HepG2 (cell line): ENCODE measurements at regions not wholly inside any gene's neighbourhood (a gene's known extent, or its start where the extent isn't known, plus 50 kb on each side); places are given as distances from the start of the nearest gene placed in this dataset.
A peak's percentile ranks its signal among the peaks of the same experiment; 100 is the strongest.

Experiments
- ATAC-seq: fragments of 200-7000 bp; cut with Tn5 transposase; 3 replicates; pipeline ENCODE4 v1.9.1; 2020; ENCODE audit warnings: mild to moderate bottlenecking, moderate library complexity
- BruUV-seq: library from RNA; stranded (reverse); fragments of 400-500 nt; replicated peaks from 2 replicates; lab custom pipeline; 2021; lab: Mats Ljungman, UMichigan
- CTCF ChIA-PET: fragments of 300-600 bp; formaldehyde crosslinking; extraction: SDS; loops from one replicate; lab custom pipeline; 2021; ENCODE audit warnings: low total read pairs, inconsistent platforms, low intra/inter-chr PET ratio; lab: Yijun Ruan, JAX
- POLR2A ChIA-PET: fragments of 350-600 bp; sonication (Branson Sonifier 250); formaldehyde crosslinking; loops from one replicate; lab custom pipeline; 2020; ENCODE audit warnings: antibody characterized with exemption, inconsistent platforms; lab: Yijun Ruan, JAX
- DNase-seq: peaks from one replicate; pipeline ENCODE4 v3.0.0-alpha.2; 2015; ENCODE audit warnings: low spot score
- FAIRE-seq: peaks from 3 replicates; lab custom pipeline; 2011; peaks lifted over from hg19 to GRCh38; lab: Jason Lieb, UNC
- H2AFZ ChIP-seq: one replicate; pipeline ENCODE4 v1.6.1; 2011; ENCODE audit warnings: low read length, inconsistent platforms
- H3K27ac ChIP-seq: fragments of 300-600 bp; 3 replicates; pipeline ENCODE4 v1.8.0; 2011; ENCODE audit warnings: mixed run types, mild to moderate bottlenecking, mixed read lengths, low read length, inconsistent platforms; ENCODE audit not compliant: insufficient read depth; ENCODE audit errors: extremely low read length
- H3K27me3 ChIP-seq, 2 experiments: fragments of 200-600 bp in 1 of 2; 2 replicates in 1 of 2; 3 replicates in 1 of 2; pipeline versions ENCODE4 v1.6.0 to v1.8.0; 2011; ENCODE audit warnings: low read length in 2 of 2, mild to moderate bottlenecking in 2 of 2, moderate library complexity in 2 of 2, inconsistent platforms in 1 of 2; ENCODE audit not compliant: insufficient read depth in 2 of 2, control insufficient read depth in 1 of 2
- H3K36me3 ChIP-seq, 2 experiments: fragments of 200-600 bp in 1 of 2; replicated peaks in 1 of 2; 2 replicates in 1 of 2; 3 replicates in 1 of 2; pipeline versions ENCODE4 v1.5.1 to v1.8.0; 2011; ENCODE audit warnings: low read length in 2 of 2, inconsistent platforms in 1 of 2; ENCODE audit not compliant: insufficient read depth in 2 of 2, control insufficient read depth in 1 of 2
- H3K4me1 ChIP-seq: 2 replicates; pipeline ENCODE4 v1.5.1; 2012; ENCODE audit warnings: low read length, inconsistent platforms; ENCODE audit not compliant: insufficient read depth
- H3K4me2 ChIP-seq: 2 replicates; pipeline ENCODE4 v1.6.0; 2011; ENCODE audit warnings: low read depth, low read length, inconsistent platforms
- H3K4me3 ChIP-seq, 3 experiments: fragments of 200-600 bp in 1 of 3; sonication (generic), shearing (Covaris generic) in 1 of 3; replicated peaks in 1 of 3; 2 replicates each; pipeline ENCODE4 v1.5.1; 2011 to 2016; ENCODE audit warnings: low read length in 3 of 3, inconsistent platforms in 2 of 3, low read depth in 2 of 3, mild to moderate bottlenecking in 2 of 3, control low read depth in 1 of 3, mixed read lengths in 1 of 3; ENCODE audit not compliant: insufficient read depth in 1 of 3
- H3K79me2 ChIP-seq: one replicate; pipeline ENCODE4 v1.6.1; 2011; ENCODE audit warnings: low read length, inconsistent platforms; ENCODE audit not compliant: insufficient read depth
- H3K9ac ChIP-seq: 2 replicates; pipeline ENCODE4 v1.6.0; 2011; ENCODE audit warnings: mild to moderate bottlenecking, low read depth, low read length, inconsistent platforms; ENCODE audit not compliant: insufficient read depth
- H3K9me3 ChIP-seq: 2 replicates; pipeline ENCODE4 v1.5.1; 2012; ENCODE audit warnings: mild to moderate bottlenecking, low read length
- H4K20me1 ChIP-seq: 2 replicates; pipeline ENCODE4 v1.6.0; 2011; ENCODE audit warnings: inconsistent platforms, mild to moderate bottlenecking, low read length, moderate library complexity; ENCODE audit not compliant: insufficient read depth
- EHMT2 ChIP-seq: fragments of 200-600 bp; sonication (generic); IDR thresholded peaks from 2 replicates; pipeline ENCODE4 v1.7.0; 2017; ENCODE audit warnings: antibody characterized with exemption, low read depth, low read length, borderline replicate concordance
- HDAC6 ChIP-seq: fragments of 200-600 bp; sonication (generic); IDR thresholded peaks from 2 replicates; pipeline ENCODE4 v1.7.0; 2017; ENCODE audit warnings: mild to moderate bottlenecking, antibody characterized with exemption, low read length, low read depth
- JARID2 ChIP-seq: sonication (generic); formaldehyde crosslinking; IDR thresholded peaks from 2 replicates; pipeline ENCODE4 v1.8.1; 2023; ENCODE audit warnings: missing genetic modification reagents, inconsistent platforms; ENCODE audit not compliant: insufficient replicate concordance
- NR2F6 ChIP-seq, 2 experiments: IDR thresholded peaks; 2 replicates each; pipeline ENCODE4 v1.6.1; 2016; ENCODE audit warnings: antibody characterized with exemption in 1 of 2, mild to moderate bottlenecking in 1 of 2
- TCF7 ChIP-seq: sonication (generic); IDR thresholded peaks from 2 replicates; pipeline ENCODE4 v1.6.1; 2016; ENCODE audit warnings: antibody characterized with exemption, low read depth
- WIZ ChIP-seq: sonication (generic); formaldehyde crosslinking; IDR thresholded peaks from 2 replicates; pipeline ENCODE4 v1.5.1; 2020; ENCODE audit warnings: mild to moderate bottlenecking, missing genetic modification reagents
- XBP1 ChIP-seq: sonication (generic); formaldehyde crosslinking; IDR thresholded peaks from 2 replicates; pipeline ENCODE4 v1.5.0; 2020; ENCODE audit warnings: missing genetic modification reagents
- ZFP41 ChIP-seq: sonication (generic); formaldehyde crosslinking; IDR thresholded peaks from 2 replicates; pipeline ENCODE4 v1.4.0; 2020; ENCODE audit warnings: mild to moderate bottlenecking, missing genetic modification reagents, borderline replicate concordance
- ZKSCAN1 ChIP-seq: fragments of 150-350 bp; IDR thresholded peaks from 2 replicates; pipeline ENCODE4 v1.6.1; 2014; ENCODE audit warnings: low read length
- ZNF383 ChIP-seq: sonication (generic); formaldehyde crosslinking; IDR thresholded peaks from 2 replicates; pipeline ENCODE4 v1.4.0; 2020; ENCODE audit warnings: missing genetic modification reagents, mild to moderate bottlenecking, borderline replicate concordance
- ZNF619 ChIP-seq: sonication (generic); formaldehyde crosslinking; IDR thresholded peaks from 2 replicates; pipeline ENCODE4 v1.4.0; 2020; ENCODE audit warnings: mild to moderate bottlenecking, missing genetic modification reagents
- ZNF674 ChIP-seq: sonication (generic); formaldehyde crosslinking; IDR thresholded peaks from 2 replicates; pipeline ENCODE4 v1.5.0; 2020; ENCODE audit warnings: low read depth, mild to moderate bottlenecking, missing genetic modification reagents
- ZNF713 ChIP-seq: sonication (generic); formaldehyde crosslinking; IDR thresholded peaks from 2 replicates; pipeline ENCODE4 v1.4.0; 2020; ENCODE audit warnings: mild to moderate bottlenecking, missing genetic modification reagents
- WGBS: methylation state at CpG from one replicate; pipeline ENCODE4 v1.1.6; 2017; ENCODE audit warnings: low lambda C conversion rate; 5-methylcytosine and 5-hydroxymethylcytosine counted together
- in situ Hi-C: cut with HindIII; loops from 2 replicates; pipeline ENCODE4 v1.10.0; 2017; ENCODE audit warnings: low pct_unique_long_range_greater_than_20kb; ENCODE audit not compliant: extremely low pct_ligation_motif_present
- intact Hi-C: fragments of 100-400 bp; cut with micrococcal nuclease; formaldehyde crosslinking; loops from one replicate; pipeline ENCODE4 v1.10.0; 2022; ENCODE audit not compliant: unreplicated experiment
- TF ChIP-seq, protein P1 (sequence below): sonication (generic); formaldehyde crosslinking; IDR thresholded peaks from 2 replicates; pipeline ENCODE4 v1.8.0; 2022; ENCODE audit warnings: missing genetic modification reagents, low read depth, mild to moderate bottlenecking, borderline replicate concordance
- TF ChIP-seq, protein P2 (sequence below): sonication (generic); formaldehyde crosslinking; IDR thresholded peaks from 2 replicates; pipeline ENCODE4 v1.4.0; 2020; ENCODE audit warnings: missing genetic modification reagents
- TF ChIP-seq, protein P3 (sequence below): sonication (generic); formaldehyde crosslinking; IDR thresholded peaks from 2 replicates; pipeline ENCODE4 v1.5.1; 2020; ENCODE audit warnings: mild to moderate bottlenecking, missing genetic modification reagents, borderline replicate concordance

DNA sequence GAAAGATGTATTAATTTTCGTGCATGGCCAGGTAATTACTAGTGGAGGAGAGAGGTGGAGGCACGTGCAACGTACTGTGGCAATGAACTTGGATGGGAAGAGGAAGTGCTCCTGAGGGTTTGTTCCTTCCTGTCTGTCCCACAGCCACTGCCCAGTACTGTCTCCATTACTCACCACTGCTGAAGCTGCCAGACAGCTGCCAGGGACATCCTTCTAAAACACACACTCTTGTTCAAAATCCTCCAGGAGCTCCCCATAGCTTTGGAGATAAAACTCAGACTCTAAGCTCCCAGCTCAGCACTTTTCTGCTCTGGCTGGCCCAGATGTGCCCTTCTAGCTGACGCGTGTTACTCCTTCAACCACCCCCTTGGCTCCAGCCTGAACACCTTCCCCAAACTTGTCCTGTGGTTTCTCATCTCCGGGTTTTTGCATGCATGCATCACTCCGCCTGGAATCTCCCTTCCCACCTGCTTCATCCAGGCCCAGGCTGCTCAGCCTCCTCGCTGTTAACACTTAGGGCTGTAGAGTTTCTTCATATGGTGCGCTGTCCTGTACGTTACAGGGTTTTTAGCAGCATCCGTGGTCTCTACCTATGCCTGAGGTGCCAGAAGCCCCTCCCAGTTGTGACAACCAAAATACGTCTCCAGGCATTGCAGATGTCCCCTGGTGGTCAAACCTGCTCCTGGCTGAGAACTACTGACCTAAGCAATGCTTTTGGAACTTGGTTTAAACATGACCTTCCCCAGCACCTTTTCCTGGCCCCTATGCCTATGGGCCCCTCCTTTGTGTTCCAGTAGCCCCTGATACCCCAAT, 69.5 kb downstream of the C11orf91 start:
- Histone ChIP-seq H2AFZ (no peak overlapping the region), H3K27me3 (peaks cover 1 to 11% of the 10 kb centered on the region in 2 experiments; a peak in 2 of 5 replicates), H3K4me1 (peaks cover 14% of the 10 kb centered on the region), H3K4me3 (no peak overlapping the region), H4K20me1 (no peaks in the 10 kb centered on the region), H3K9ac (no peak overlapping the region), H3K9me3 (no peaks in the 10 kb centered on the region), H3K36me3 (no peaks in the 10 kb centered on the region), H3K27ac (no peak overlapping the region), H3K4me2 (no peak overlapping the region), H3K79me2 (no peaks in the 10 kb centered on the region)
- peak; percentile 52; the same call in 2 of the 3 replicates for ATAC-seq
- no TSS peak for BruUV-seq
- in situ Hi-C loops: no loop called here
- intact Hi-C loops: no loop called here
- DNase-seq: no peak
- ChIA-PET POLR2A (no interaction called here), CTCF (no interaction called here)
- FAIRE-seq: no peak
- TF ChIP-seq ZNF619 (no peak), ZKSCAN1 (no peak), ZNF713 (CRISPR knock-in tag) (no peak), WIZ (CRISPR knock-in tag) (no peak), HDAC6 (no peak), NR2F6 (IDR thresholded peaks at IDR 0.05) (no peak), NR2F6 (CRISPR knock-in tag; IDR thresholded peaks at IDR 0.05) (no peak), XBP1 (CRISPR knock-in tag) (no peak), JARID2 (CRISPR knock-in tag) (no peak), ZNF383 (no peak), EHMT2 (no peak), TCF7 (no peak), ZNF674 (no peak), ZFP41 (CRISPR knock-in tag) (no peak)
- TF ChIP-seq, protein P1, sequence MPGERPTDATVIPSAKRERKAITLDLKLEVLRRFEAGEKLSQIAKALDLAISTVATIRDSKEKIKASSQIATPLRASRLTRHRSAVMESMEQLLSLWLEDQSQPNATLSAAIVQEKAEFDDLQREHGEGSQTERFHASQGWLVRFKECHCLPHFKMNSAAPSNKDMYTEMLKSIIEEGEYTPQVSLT (CRISPR knock-in tag): no peak
- TF ChIP-seq, protein P2, sequence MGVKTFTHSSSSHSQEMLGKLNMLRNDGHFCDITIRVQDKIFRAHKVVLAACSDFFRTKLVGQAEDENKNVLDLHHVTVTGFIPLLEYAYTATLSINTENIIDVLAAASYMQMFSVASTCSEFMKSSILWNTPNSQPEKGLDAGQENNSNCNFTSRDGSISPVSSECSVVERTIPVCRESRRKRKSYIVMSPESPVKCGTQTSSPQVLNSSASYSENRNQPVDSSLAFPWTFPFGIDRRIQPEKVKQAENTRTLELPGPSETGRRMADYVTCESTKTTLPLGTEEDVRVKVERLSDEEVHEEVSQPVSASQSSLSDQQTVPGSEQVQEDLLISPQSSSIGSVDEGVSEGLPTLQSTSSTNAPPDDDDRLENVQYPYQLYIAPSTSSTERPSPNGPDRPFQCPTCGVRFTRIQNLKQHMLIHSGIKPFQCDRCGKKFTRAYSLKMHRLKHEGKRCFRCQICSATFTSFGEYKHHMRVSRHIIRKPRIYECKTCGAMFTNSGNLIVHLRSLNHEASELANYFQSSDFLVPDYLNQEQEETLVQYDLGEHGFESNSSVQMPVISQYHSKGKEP: no peak
- TF ChIP-seq, protein P3, sequence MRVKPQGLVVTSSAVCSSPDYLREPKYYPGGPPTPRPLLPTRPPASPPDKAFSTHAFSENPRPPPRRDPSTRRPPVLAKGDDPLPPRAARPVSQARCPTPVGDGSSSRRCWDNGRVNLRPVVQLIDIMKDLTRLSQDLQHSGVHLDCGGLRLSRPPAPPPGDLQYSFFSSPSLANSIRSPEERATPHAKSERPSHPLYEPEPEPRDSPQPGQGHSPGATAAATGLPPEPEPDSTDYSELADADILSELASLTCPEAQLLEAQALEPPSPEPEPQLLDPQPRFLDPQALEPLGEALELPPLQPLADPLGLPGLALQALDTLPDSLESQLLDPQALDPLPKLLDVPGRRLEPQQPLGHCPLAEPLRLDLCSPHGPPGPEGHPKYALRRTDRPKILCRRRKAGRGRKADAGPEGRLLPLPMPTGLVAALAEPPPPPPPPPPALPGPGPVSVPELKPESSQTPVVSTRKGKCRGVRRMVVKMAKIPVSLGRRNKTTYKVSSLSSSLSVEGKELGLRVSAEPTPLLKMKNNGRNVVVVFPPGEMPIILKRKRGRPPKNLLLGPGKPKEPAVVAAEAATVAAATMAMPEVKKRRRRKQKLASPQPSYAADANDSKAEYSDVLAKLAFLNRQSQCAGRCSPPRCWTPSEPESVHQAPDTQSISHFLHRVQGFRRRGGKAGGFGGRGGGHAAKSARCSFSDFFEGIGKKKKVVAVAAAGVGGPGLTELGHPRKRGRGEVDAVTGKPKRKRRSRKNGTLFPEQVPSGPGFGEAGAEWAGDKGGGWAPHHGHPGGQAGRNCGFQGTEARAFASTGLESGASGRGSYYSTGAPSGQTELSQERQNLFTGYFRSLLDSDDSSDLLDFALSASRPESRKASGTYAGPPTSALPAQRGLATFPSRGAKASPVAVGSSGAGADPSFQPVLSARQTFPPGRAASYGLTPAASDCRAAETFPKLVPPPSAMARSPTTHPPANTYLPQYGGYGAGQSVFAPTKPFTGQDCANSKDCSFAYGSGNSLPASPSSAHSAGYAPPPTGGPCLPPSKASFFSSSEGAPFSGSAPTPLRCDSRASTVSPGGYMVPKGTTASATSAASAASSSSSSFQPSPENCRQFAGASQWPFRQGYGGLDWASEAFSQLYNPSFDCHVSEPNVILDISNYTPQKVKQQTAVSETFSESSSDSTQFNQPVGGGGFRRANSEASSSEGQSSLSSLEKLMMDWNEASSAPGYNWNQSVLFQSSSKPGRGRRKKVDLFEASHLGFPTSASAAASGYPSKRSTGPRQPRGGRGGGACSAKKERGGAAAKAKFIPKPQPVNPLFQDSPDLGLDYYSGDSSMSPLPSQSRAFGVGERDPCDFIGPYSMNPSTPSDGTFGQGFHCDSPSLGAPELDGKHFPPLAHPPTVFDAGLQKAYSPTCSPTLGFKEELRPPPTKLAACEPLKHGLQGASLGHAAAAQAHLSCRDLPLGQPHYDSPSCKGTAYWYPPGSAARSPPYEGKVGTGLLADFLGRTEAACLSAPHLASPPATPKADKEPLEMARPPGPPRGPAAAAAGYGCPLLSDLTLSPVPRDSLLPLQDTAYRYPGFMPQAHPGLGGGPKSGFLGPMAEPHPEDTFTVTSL (CRISPR knock-in tag): no peak
- 44% methylated on average over 12 of the region's 12 CpGs for WGBS
